GM23338 (cell line): ENCODE measurements at regions not wholly inside any gene's neighbourhood (a gene's known extent, or its start where the extent isn't known, plus 50 kb on each side); places are given as distances from the start of the nearest gene placed in this dataset.

Experiments used
- CREB1 ChIP-seq: fragments of 250-450 bp; sonication (Bioruptor Pico); IDR thresholded peaks from 2 replicates; pipeline ENCODE4 v1.5.0; 2020; ENCODE audit warnings: low read depth, mild to moderate bottlenecking, moderate library complexity
- CTCF ChIP-seq, 2 experiments: fragments of 200-600 bp in 1 of 2; sonication (generic) in 1 of 2; conservative IDR thresholded peaks; 2 replicates each; pipeline versions ENCODE4 v1.5.1 to v1.6.1; 2016 to 2017; ENCODE audit warnings: antibody characterized with exemption in 2 of 2, low read depth in 2 of 2, mild to moderate bottlenecking in 2 of 2, moderate library complexity in 1 of 2
- EZH2 ChIP-seq: fragments of 200-600 bp; sonication (generic); IDR thresholded peaks from one replicate; pipeline ENCODE4 v1.8.0; 2017; ENCODE audit warnings: antibody characterized with exemption, mild to moderate bottlenecking, low read depth; ENCODE audit not compliant: unreplicated experiment
- EZH2phosphoT487 ChIP-seq: fragments of 200-600 bp; sonication (generic); IDR thresholded peaks from one replicate; pipeline ENCODE4 v1.8.1; 2018; ENCODE audit warnings: antibody characterized with exemption; ENCODE audit not compliant: unreplicated experiment
- POLR2AphosphoS5 ChIP-seq: IDR thresholded peaks from 2 replicates; pipeline ENCODE4 v1.6.1; 2016; ENCODE audit warnings: antibody characterized with exemption, low read depth
- ZNF331 ChIP-seq: fragments of 250-450 bp; sonication (Bioruptor Pico); IDR thresholded peaks from 2 replicates; pipeline ENCODE4 v1.5.0; 2020; ENCODE audit warnings: low read depth, mild to moderate bottlenecking, moderate library complexity

- TF ChIP-seq CREB1 (CRISPR knock-in tag) = no peak
- no peak for TF ChIP-seq EZH2
- no peak for TF ChIP-seq CTCF (conservative IDR thresholded peaks at IDR 0.05; ENCODE audit: low read depth in 2 of 2)
- TF ChIP-seq POLR2AphosphoS5 = no peak
- TF ChIP-seq ZNF331 (CRISPR knock-in tag) = no peak
- TF ChIP-seq EZH2phosphoT487 = no peak
Measured at GRCh38 chr1:87730274-87731216, 401.9 kb downstream of the LMO4 start.
